GM19025 (cell line): ENCODE measurements at regions not wholly inside any gene's neighbourhood (a gene's known extent, or its start where the extent isn't known, plus 50 kb on each side); places are given as distances from the start of the nearest gene placed in this dataset.
"Not testable (repeated sequence)": the region's sequence is repeated elsewhere in the genome, so short reads cannot be mapped to it uniquely, and the experiment has no call there.

Source experiments
- ATAC-seq: cut with Tn5 transposase; IDR thresholded peaks from one replicate; pipeline ENCODE4 v1.9.1; 2021; ENCODE audit warnings: mild to moderate bottlenecking, low read depth, moderate library complexity; ENCODE audit not compliant: unreplicated experiment

- no peak for ATAC-seq
These were observed 189.2 kb upstream of the EXOC2 start for GRCh38 chr6:882084-882598.

- ATAC-seq: no peak
These were observed 185.2 kb upstream of the EXOC2 start for GRCh38 chr6:878179-878578.

- ATAC-seq: no peak
These were observed 182.1 kb upstream of the EXOC2 start for GRCh38 chr6:875012-875411.

- no peak for ATAC-seq
These were observed 179.7 kb upstream of the EXOC2 start for GRCh38 chr6:872570-873125.

GRCh38 chr6:871503-871902 is 178.6 kb upstream of the EXOC2 start:
- no peak for ATAC-seq

GRCh38 chr6:870096-870495 is 177.2 kb upstream of the EXOC2 start:
- ATAC-seq: no peak

GRCh38 chr6:868201-868600 is 175.3 kb upstream of the EXOC2 start:
- no peak for ATAC-seq

GRCh38 chr6:867378-867777 is 174.4 kb upstream of the EXOC2 start:
- ATAC-seq: no peak

- no peak for ATAC-seq
These were observed 173.4 kb upstream of the EXOC2 start for GRCh38 chr6:866316-866715.

- ATAC-seq: no peak
These were observed 172.9 kb upstream of the EXOC2 start for GRCh38 chr6:865846-866245.

GRCh38 chr6:863831-864230 is 170.9 kb upstream of the EXOC2 start:
- ATAC-seq: no peak

- not testable (repeated sequence) for ATAC-seq
These were observed 170.2 kb upstream of the EXOC2 start for GRCh38 chr6:863127-863526.

GRCh38 chr6:859936-860335 is 167.0 kb upstream of the EXOC2 start:
- ATAC-seq: no peak

GRCh38 chr6:854406-855118 is 161.6 kb upstream of the EXOC2 start:
- ATAC-seq: no peak

GRCh38 chr6:852216-852615 is 159.3 kb upstream of the EXOC2 start:
- not testable (repeated sequence) for ATAC-seq

GRCh38 chr6:849075-849506 is 156.2 kb upstream of the EXOC2 start:
- no peak for ATAC-seq

- ATAC-seq: no peak
These were observed 152.6 kb upstream of the EXOC2 start for GRCh38 chr6:845566-845965.

- no peak for ATAC-seq
These were observed 152.2 kb upstream of the EXOC2 start for GRCh38 chr6:845101-845500.

GRCh38 chr6:842141-842540 is 149.2 kb upstream of the EXOC2 start:
- ATAC-seq: no peak

GRCh38 chr6:841569-841968 is 148.6 kb upstream of the EXOC2 start:
- no peak for ATAC-seq

- ATAC-seq: no peak
These were observed 146.3 kb upstream of the EXOC2 start for GRCh38 chr6:839201-839600.

GRCh38 chr6:837380-837779 is 144.4 kb upstream of the EXOC2 start:
- ATAC-seq: no peak
